IMR-90 (cell line): ENCODE measurements at regions not wholly inside any gene's neighbourhood (a gene's known extent, or its start where the extent isn't known, plus 50 kb on each side); places are given as distances from the start of the nearest gene placed in this dataset.

Experiments
- ATAC-seq: fragments of 200-7000 bp; cut with Tn5 transposase; 2 replicates; pipeline ENCODE4 v1.9.1; 2020; ENCODE audit warnings: low read depth, mild to moderate bottlenecking, moderate library complexity
- BruUV-seq: library from RNA; stranded (reverse); fragments of 400-500 nt; replicated peaks from 2 replicates; lab custom pipeline; 2021; lab: Mats Ljungman, UMichigan
- CTCF ChIA-PET: fragments of 300-600 bp; formaldehyde crosslinking; extraction: SDS; loops from one replicate; lab custom pipeline; 2021; ENCODE audit warnings: antibody characterized with exemption; lab: Yijun Ruan, JAX
- POLR2A ChIA-PET: fragments of 300-600 bp; sonication (Branson Sonifier 250); formaldehyde crosslinking; loops from one replicate; lab custom pipeline; 2022; ENCODE audit warnings: antibody characterized with exemption; ENCODE audit not compliant: unreplicated experiment; lab: Charles Lee
- DNase-seq: peaks from one replicate; pipeline ENCODE4 v3.0.0; 2013
- H2AFZ ChIP-seq: replicated peaks from 2 replicates; pipeline ENCODE3; 2013; ENCODE audit warnings: low read length, mild to moderate bottlenecking; ENCODE audit not compliant: poor library complexity
- H2AK5ac ChIP-seq: 2 replicates; pipeline ENCODE4 v1.6.1; 2013; ENCODE audit warnings: low read depth, low read length, inconsistent platforms
- H2AK9ac ChIP-seq: replicated peaks from 2 replicates; pipeline ENCODE3; 2013; ENCODE audit warnings: mild to moderate bottlenecking, low read depth, low read length, moderate library complexity; ENCODE audit not compliant: poor library complexity
- H2BK120ac ChIP-seq: 2 replicates; pipeline ENCODE4 v1.6.1; 2013; ENCODE audit warnings: low read depth, low read length, inconsistent platforms
- H2BK15ac ChIP-seq: 3 replicates; pipeline ENCODE4 v1.6.1; 2013; ENCODE audit warnings: low read depth, low read length, inconsistent platforms
- H2BK20ac ChIP-seq: 2 replicates; pipeline ENCODE4 v1.6.1; 2013; ENCODE audit warnings: low read depth, mild to moderate bottlenecking, inconsistent platforms, low read length, moderate library complexity
- H2BK5ac ChIP-seq: 2 replicates; pipeline ENCODE4 v1.6.1; 2013; ENCODE audit warnings: mild to moderate bottlenecking, low read depth, low read length, inconsistent platforms; ENCODE audit not compliant: poor library complexity, severe bottlenecking
- H3K14ac ChIP-seq: replicated peaks from 2 replicates; pipeline ENCODE4 v1.6.1; 2013; ENCODE audit warnings: low read depth, low read length, inconsistent platforms
- H3K18ac ChIP-seq: 2 replicates; pipeline ENCODE4 v1.6.1; 2013; ENCODE audit warnings: low read depth, low read length, control low read depth
- H3K23ac ChIP-seq: 2 replicates; pipeline ENCODE4 v1.6.1; 2013; ENCODE audit warnings: low read depth, low read length, inconsistent platforms
- H3K27ac ChIP-seq: 2 replicates; pipeline ENCODE4 v1.5.1; 2013; ENCODE audit warnings: mild to moderate bottlenecking, control low read depth, low read length; ENCODE audit not compliant: insufficient read depth
- H3K27me3 ChIP-seq: 2 replicates; pipeline ENCODE4 v1.6.1; 2013; ENCODE audit warnings: low read length; ENCODE audit not compliant: control insufficient read depth, insufficient read depth
- H3K36me3 ChIP-seq: 2 replicates; pipeline ENCODE4 v1.6.1; 2013; ENCODE audit warnings: low read length, mixed read lengths; ENCODE audit not compliant: control insufficient read depth, insufficient read depth
- H3K4ac ChIP-seq: 2 replicates; pipeline ENCODE4 v1.6.1; 2013; ENCODE audit warnings: low read depth, low read length, inconsistent platforms
- H3K4me1 ChIP-seq: 2 replicates; pipeline ENCODE4 v1.6.1; 2013; ENCODE audit warnings: low read length, mixed read lengths; ENCODE audit not compliant: control insufficient read depth, insufficient read depth
- H3K4me2 ChIP-seq: 2 replicates; pipeline ENCODE4 v1.6.1; 2013; ENCODE audit warnings: low read depth, mild to moderate bottlenecking, control low read depth, low read length, moderate library complexity
- H3K4me3 ChIP-seq: 2 replicates; pipeline ENCODE4 v1.5.1; 2013; ENCODE audit warnings: low read depth, mild to moderate bottlenecking, control low read depth, low read length, moderate library complexity; ENCODE audit not compliant: insufficient read depth
- H3K56ac ChIP-seq: 2 replicates; pipeline ENCODE4 v1.6.1; 2013; ENCODE audit warnings: low read length, inconsistent platforms; ENCODE audit not compliant: insufficient read depth; ENCODE audit errors: extremely low read depth
- H3K79me1 ChIP-seq, 2 experiments: 2 replicates each; pipeline ENCODE4 v1.6.1; 2013; ENCODE audit warnings: low read length in 2 of 2, inconsistent platforms in 1 of 2, low read depth in 1 of 2
- H3K9ac ChIP-seq: 2 replicates; pipeline ENCODE4 v1.6.1; 2013; ENCODE audit warnings: low read depth, low read length, control low read depth
- H3K9me1 ChIP-seq: 2 replicates; pipeline ENCODE4 v1.6.1; 2013; ENCODE audit warnings: low read length, inconsistent platforms; ENCODE audit not compliant: insufficient read depth
- H3K9me3 ChIP-seq: 2 replicates; pipeline ENCODE4 v1.6.1; 2013; ENCODE audit warnings: low read length; ENCODE audit not compliant: control insufficient read depth, insufficient read depth
- H4K20me1 ChIP-seq: 2 replicates; pipeline ENCODE4 v1.6.1; 2013; ENCODE audit warnings: low read length, inconsistent platforms; ENCODE audit not compliant: insufficient read depth
- H4K5ac ChIP-seq: 2 replicates; pipeline ENCODE4 v1.6.1; 2013; ENCODE audit warnings: mild to moderate bottlenecking, low read depth, low read length, control low read depth
- H4K8ac ChIP-seq, 2 experiments: 2 replicates each; pipeline ENCODE4 v1.6.1; 2013; ENCODE audit warnings: low read depth in 2 of 2, low read length in 2 of 2, control low read depth in 1 of 2, inconsistent platforms in 1 of 2
- H4K91ac ChIP-seq: 2 replicates; pipeline ENCODE4 v1.6.1; 2013; ENCODE audit warnings: low read depth, low read length, inconsistent platforms; ENCODE audit not compliant: insufficient read depth
- BHLHE40 ChIP-seq: fragments of 150-350 bp; IDR thresholded peaks from 2 replicates; pipeline ENCODE4 v1.6.1; 2016; ENCODE audit warnings: mild to moderate bottlenecking, low read depth, low read length
- CEBPB ChIP-seq: IDR thresholded peaks from 2 replicates; pipeline ENCODE4 v1.6.1; 2012; ENCODE audit warnings: low read depth, low read length, improper control_type of control experiment
- CHD1 ChIP-seq: IDR thresholded peaks from 2 replicates; pipeline ENCODE4 v1.6.1; 2012; ENCODE audit warnings: low read depth, low read length, improper control_type of control experiment
- FOS ChIP-seq: fragments of 150-350 bp; IDR thresholded peaks from 2 replicates; pipeline ENCODE4 v1.6.1; 2016; ENCODE audit warnings: low read depth, low read length
- MAFK ChIP-seq: IDR thresholded peaks from 2 replicates; pipeline ENCODE4 v1.6.1; 2012; ENCODE audit warnings: low read depth, low read length, improper control_type of control experiment
- MAZ ChIP-seq: IDR thresholded peaks from 2 replicates; pipeline ENCODE4 v1.6.1; 2012; ENCODE audit warnings: low read depth, mild to moderate bottlenecking, low read length, improper control_type of control experiment, moderate library complexity, borderline replicate concordance
- MXI1 ChIP-seq: IDR thresholded peaks from 2 replicates; pipeline ENCODE4 v1.6.1; 2012; ENCODE audit warnings: low read depth, mild to moderate bottlenecking, low read length, moderate library complexity, borderline replicate concordance
- NFE2L2 ChIP-seq: fragments of 150-350 bp; IDR thresholded peaks from 2 replicates; pipeline ENCODE4 v1.6.1; 2016; ENCODE audit warnings: low read depth, mild to moderate bottlenecking, low read length
- POLR2A ChIP-seq: IDR thresholded peaks from 2 replicates; pipeline ENCODE4 v1.6.1; 2012; ENCODE audit warnings: mild to moderate bottlenecking, low read depth, low read length
- RAD21 ChIP-seq: IDR thresholded peaks from 2 replicates; pipeline ENCODE4 v1.6.1; 2012; ENCODE audit warnings: low read length, improper control_type of control experiment
- RCOR1 ChIP-seq: IDR thresholded peaks from 2 replicates; pipeline ENCODE4 v1.6.1; 2012; ENCODE audit warnings: mild to moderate bottlenecking, low read length, improper control_type of control experiment; ENCODE audit not compliant: insufficient replicate concordance
- RFX5 ChIP-seq: IDR thresholded peaks from 2 replicates; pipeline ENCODE4 v1.8.0; 2012; ENCODE audit warnings: low read depth, mild to moderate bottlenecking, low read length, moderate library complexity
- SMC3 ChIP-seq: fragments of 150-350 bp; IDR thresholded peaks from 2 replicates; pipeline ENCODE4 v1.6.1; 2016; ENCODE audit warnings: low read depth, mild to moderate bottlenecking, antibody characterized with exemption, low read length, moderate library complexity
- WGBS, 2 experiments: methylation state at CpG; one replicate each; pipeline versions ENCODE4 v1.1.5 to v1.1.7; 2013; ENCODE audit warnings: missing lambda C conversion rate in 2 of 2; ENCODE audit not compliant: insufficient read length in 1 of 2; ENCODE audit errors: extremely low coverage in 2 of 2; 5-methylcytosine and 5-hydroxymethylcytosine counted together
- dilution Hi-C: fragments of 300-500 bp; cut with HindIII; formaldehyde crosslinking; loops from one replicate; pipeline ENCODE4 v1.14.3; 2018; ENCODE audit warnings: low sequenced_read_pairs; ENCODE audit not compliant: unreplicated experiment
- in situ Hi-C: fragments of 300-500 bp; cut with MboI; formaldehyde crosslinking; loops from 3 replicates; pipeline ENCODE4 v1.14.3; 2019; ENCODE audit warnings: low sequenced_read_pairs, inconsistent platforms, mixed read lengths
- intact Hi-C: fragments of 100-400 bp; cut with micrococcal nuclease; formaldehyde crosslinking; loops from 2 replicates; pipeline ENCODE4 v1.10.0; 2022
- TF ChIP-seq, protein P1 (sequence below): fragments of 150-350 bp; IDR thresholded peaks from 2 replicates; pipeline ENCODE4 v1.6.1; 2016; ENCODE audit warnings: low read depth, mild to moderate bottlenecking, low read length, moderate library complexity, borderline replicate concordance
- TF ChIP-seq, protein P2 (sequence below): conservative IDR thresholded peaks from 2 replicates; pipeline ENCODE4 v1.5.1; 2012; ENCODE audit warnings: mild to moderate bottlenecking, low read depth, low read length, improper control_type of control experiment
- TF ChIP-seq, protein P3 (sequence below): fragments of 150-350 bp; IDR thresholded peaks from 2 replicates; pipeline ENCODE4 v1.6.1; 2017; ENCODE audit warnings: mild to moderate bottlenecking, antibody characterized with exemption, low read length, low read depth

DNA sequence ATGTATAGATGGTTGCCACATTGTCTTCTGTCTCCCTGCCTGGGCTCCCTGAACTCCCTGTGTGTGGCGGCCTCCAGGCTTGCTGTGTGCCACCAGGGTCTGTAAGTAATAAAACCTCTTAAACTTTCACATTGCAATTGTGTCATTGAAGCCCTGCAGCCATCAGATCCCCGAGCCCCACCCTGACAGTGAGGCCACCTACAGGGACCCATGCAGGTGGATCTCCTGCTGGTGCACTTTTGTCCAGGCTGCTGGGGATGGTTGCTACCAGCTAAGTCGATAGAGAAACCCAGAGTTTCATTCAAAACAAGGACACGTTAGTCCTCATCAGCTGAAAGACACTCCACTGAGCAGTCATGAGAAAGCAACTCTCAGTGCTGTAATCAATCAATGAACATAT is 133.6 kb upstream of the PRICKLE2 start:
- peaks cover 9% of the 10 kb centered on the region for H3K4me1 ChIP-seq

More for the DNA sequence above, 133.6 kb upstream of the PRICKLE2 start:
- Histone ChIP-seq H2AK9ac (no peak overlapping the region), H3K27ac (no peak overlapping the region), H2AK5ac (no peak overlapping the region), H3K9ac (no peak overlapping the region), H2BK5ac (no peak overlapping the region), H4K91ac (no peak overlapping the region), H3K14ac (no peak overlapping the region), H2BK120ac (no peak overlapping the region), H3K79me1 (peaks cover 0 to 10% of the 10 kb centered on the region in 2 experiments; a peak in 2 of 4 replicates), H3K4ac (no peak overlapping the region), H3K56ac (no peak overlapping the region), H3K23ac (no peak overlapping the region), H2BK15ac (no peak overlapping the region), H3K4me2 (no peak overlapping the region), H3K4me3 (no peak overlapping the region), H4K20me1 (no peaks in the 10 kb centered on the region), H3K18ac (no peak overlapping the region), H3K9me1 (peaks cover 6% of the 10 kb centered on the region), H4K8ac (no peak overlapping the region), H3K9me3 (no peaks in the 10 kb centered on the region), H2BK20ac (no peak overlapping the region), H4K5ac (no peak overlapping the region), H2AFZ (no peak overlapping the region), H3K27me3 (no peaks in the 10 kb centered on the region), H3K36me3 (no peaks in the 10 kb centered on the region)
- BruUV-seq: no TSS peak
- DNase-seq (no peak), ATAC-seq (no peak)
- intact Hi-C loops: no loop called here
- ChIA-PET CTCF (no interaction called here), POLR2A (no interaction called here)
- 81% methylated on average over 2 of the region's 4 CpGs; no CpG with 5 or more reads in 1 of the 2 experiments for WGBS, 2 experiments
- TF ChIP-seq RAD21 (no peak), POLR2A (no peak), RCOR1 (no peak), RFX5 (no peak), NFE2L2 (no peak), FOS (no peak), CHD1 (no peak), MAFK (no peak), MXI1 (no peak), MAZ (no peak), CEBPB (no peak), BHLHE40 (no peak), SMC3 (no peak)
- TF ChIP-seq, protein P1, sequence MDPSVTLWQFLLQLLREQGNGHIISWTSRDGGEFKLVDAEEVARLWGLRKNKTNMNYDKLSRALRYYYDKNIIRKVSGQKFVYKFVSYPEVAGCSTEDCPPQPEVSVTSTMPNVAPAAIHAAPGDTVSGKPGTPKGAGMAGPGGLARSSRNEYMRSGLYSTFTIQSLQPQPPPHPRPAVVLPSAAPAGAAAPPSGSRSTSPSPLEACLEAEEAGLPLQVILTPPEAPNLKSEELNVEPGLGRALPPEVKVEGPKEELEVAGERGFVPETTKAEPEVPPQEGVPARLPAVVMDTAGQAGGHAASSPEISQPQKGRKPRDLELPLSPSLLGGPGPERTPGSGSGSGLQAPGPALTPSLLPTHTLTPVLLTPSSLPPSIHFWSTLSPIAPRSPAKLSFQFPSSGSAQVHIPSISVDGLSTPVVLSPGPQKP: no peak
- TF ChIP-seq, protein P2, sequence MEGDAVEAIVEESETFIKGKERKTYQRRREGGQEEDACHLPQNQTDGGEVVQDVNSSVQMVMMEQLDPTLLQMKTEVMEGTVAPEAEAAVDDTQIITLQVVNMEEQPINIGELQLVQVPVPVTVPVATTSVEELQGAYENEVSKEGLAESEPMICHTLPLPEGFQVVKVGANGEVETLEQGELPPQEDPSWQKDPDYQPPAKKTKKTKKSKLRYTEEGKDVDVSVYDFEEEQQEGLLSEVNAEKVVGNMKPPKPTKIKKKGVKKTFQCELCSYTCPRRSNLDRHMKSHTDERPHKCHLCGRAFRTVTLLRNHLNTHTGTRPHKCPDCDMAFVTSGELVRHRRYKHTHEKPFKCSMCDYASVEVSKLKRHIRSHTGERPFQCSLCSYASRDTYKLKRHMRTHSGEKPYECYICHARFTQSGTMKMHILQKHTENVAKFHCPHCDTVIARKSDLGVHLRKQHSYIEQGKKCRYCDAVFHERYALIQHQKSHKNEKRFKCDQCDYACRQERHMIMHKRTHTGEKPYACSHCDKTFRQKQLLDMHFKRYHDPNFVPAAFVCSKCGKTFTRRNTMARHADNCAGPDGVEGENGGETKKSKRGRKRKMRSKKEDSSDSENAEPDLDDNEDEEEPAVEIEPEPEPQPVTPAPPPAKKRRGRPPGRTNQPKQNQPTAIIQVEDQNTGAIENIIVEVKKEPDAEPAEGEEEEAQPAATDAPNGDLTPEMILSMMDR: no peak
- TF ChIP-seq, protein P3, sequence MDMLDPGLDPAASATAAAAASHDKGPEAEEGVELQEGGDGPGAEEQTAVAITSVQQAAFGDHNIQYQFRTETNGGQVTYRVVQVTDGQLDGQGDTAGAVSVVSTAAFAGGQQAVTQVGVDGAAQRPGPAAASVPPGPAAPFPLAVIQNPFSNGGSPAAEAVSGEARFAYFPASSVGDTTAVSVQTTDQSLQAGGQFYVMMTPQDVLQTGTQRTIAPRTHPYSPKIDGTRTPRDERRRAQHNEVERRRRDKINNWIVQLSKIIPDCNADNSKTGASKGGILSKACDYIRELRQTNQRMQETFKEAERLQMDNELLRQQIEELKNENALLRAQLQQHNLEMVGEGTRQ: no peak
- dilution Hi-C loops: no loop called here
- in situ Hi-C loops: no loop called here
